ENCODE measurements at regions not wholly inside any gene's neighbourhood (a gene's known extent, or its start where the extent isn't known, plus 50 kb on each side); places are given as distances from the start of the nearest gene placed in this dataset.

DNA sequence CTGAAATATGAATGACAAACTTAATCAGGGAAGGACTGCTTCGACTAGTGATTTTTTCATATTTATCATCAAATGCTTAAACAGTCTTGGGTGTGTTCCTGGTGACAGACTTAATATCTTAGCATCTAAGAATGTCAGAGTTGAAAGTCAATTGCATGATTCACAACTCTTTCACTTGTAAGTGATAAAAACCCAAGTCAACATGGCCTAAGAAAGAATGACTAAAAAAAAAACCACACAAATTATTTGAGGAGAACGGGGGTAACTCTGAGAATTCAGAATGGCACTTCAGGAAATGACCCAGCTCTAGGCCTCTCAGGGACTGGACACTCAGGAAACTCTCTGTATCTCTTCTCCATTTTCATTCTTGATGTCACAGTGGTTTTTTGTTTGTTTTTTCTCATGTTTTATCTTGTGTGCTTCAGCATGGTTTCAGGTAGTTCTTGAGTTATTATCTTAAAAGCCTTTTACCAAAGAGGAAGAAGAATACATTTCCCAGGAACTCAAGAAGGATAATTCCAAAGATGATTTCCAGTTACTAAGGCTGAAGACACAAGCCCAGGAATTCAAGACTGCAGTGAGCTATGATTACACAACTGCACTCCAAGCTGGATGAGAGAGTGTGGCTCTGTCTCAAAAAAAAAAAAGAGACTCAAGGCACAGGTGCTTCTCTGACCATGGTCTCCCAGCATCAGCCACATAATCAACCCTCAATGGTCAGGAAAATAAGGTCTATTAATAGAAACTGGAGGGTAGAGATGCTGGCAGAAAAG lies 1697.8 kb upstream of the IGFBP7 start:
- H3K9me3 ChIP-seq (ENCODE audit: control insufficient read depth, insufficient read depth, low read depth, low read length), result no peaks in the 10 kb centered on the region
- ChIA-PET CTCF (no interaction called here), POLR2A (no interaction called here)
- H3K4me1 ChIP-seq (ENCODE audit: control insufficient read depth, insufficient read depth, low read length), result no peaks in the 10 kb centered on the region
- TF ChIP-seq ZNF548 (tag by site-specific recombination; IDR thresholded peaks at IDR 0.05), result no peak
- TF ChIP-seq ZNF214 (tag by site-specific recombination; IDR thresholded peaks at IDR 0.05; ENCODE audit: borderline replicate concordance), result no peak
- TF ChIP-seq ZNF530 (tag by site-specific recombination; IDR thresholded peaks at IDR 0.05; ENCODE audit: low read depth), result no peak
- TF ChIP-seq KLF7 (tag by site-specific recombination; IDR thresholded peaks at IDR 0.05; ENCODE audit: borderline replicate concordance), result no peak
- no peak for TF ChIP-seq ZNF404 (tag by site-specific recombination; IDR thresholded peaks at IDR 0.05)
- TF ChIP-seq ZBTB20 (tag by site-specific recombination; IDR thresholded peaks at IDR 0.05), result no peak
- TF ChIP-seq, protein P1, sequence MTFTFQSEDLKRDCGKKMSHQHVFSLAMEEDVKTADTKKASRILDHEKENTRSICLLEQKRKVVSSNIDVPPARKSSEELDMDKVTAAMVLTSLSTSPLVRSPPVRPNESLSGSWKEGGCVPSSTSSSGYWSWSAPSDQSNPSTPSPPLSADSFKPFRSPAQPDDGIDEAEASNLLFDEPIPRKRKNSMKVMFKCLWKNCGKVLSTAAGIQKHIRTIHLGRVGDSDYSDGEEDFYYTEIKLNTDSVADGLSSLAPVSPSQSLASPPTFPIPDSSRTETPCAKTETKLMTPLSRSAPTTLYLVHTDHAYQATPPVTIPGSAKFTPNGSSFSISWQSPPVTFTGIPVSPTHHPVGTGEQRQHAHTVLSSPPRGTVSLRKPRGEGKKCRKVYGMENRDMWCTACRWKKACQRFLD (tag by site-specific recombination; IDR thresholded peaks at IDR 0.05), result no peak
- TF ChIP-seq, protein P2, sequence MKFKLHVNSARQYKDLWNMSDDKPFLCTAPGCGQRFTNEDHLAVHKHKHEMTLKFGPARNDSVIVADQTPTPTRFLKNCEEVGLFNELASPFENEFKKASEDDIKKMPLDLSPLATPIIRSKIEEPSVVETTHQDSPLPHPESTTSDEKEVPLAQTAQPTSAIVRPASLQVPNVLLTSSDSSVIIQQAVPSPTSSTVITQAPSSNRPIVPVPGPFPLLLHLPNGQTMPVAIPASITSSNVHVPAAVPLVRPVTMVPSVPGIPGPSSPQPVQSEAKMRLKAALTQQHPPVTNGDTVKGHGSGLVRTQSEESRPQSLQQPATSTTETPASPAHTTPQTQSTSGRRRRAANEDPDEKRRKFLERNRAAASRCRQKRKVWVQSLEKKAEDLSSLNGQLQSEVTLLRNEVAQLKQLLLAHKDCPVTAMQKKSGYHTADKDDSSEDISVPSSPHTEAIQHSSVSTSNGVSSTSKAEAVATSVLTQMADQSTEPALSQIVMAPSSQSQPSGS (tag by site-specific recombination; IDR thresholded peaks at IDR 0.05; ENCODE audit: low read depth), result no peak
- no peak overlapping the region for H3K4me3 ChIP-seq (ENCODE audit: low read depth, low read length)
- H3K27ac ChIP-seq (ENCODE audit: extremely low read depth, low read depth, low read length), result no peak overlapping the region
- H3K36me3 ChIP-seq (ENCODE audit: control insufficient read depth in 2 of 2, insufficient read depth in 1 of 2, low read length in 2 of 2), result no peaks in the 10 kb centered on the region

DNA sequence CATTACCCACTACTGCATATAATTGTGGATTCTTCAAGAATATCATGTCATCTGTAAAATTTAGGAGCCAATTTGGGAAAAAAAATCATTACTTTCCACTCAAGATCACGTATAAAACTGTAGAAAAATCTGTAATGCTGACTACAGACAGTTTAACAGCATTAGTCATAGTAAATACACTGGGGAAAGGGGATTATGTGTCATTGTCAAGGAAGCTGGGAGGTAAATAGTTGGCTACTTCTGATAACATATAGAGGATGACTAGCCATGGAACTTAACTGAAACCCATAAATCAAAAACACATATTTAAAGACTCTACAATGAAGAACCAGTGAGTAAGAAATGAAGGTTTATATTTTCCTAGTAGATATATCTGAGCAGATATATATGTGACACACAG lies 1666.4 kb upstream of the IGFBP7 start:
- ChIA-PET CTCF (no interaction called here), POLR2A (no interaction called here)
- TF ChIP-seq GLI2 (tag by site-specific recombination; IDR thresholded peaks at IDR 0.05; ENCODE audit: borderline replicate concordance, low read depth), result no peak
- TF ChIP-seq ZNF585B (tag by site-specific recombination; IDR thresholded peaks at IDR 0.05), result no peak
- no peak for TF ChIP-seq RBAK (tag by site-specific recombination; IDR thresholded peaks at IDR 0.05)
- no peak for TF ChIP-seq ZFHX2 (tag by site-specific recombination; conservative IDR thresholded peaks at IDR 0.05)
- no peak for TF ChIP-seq ZNF677 (tag by site-specific recombination; IDR thresholded peaks at IDR 0.05)
- TF ChIP-seq SP3 (tag by site-specific recombination; IDR thresholded peaks at IDR 0.05), result no peak
- no peak for TF ChIP-seq ZNF560 (tag by site-specific recombination; IDR thresholded peaks at IDR 0.05; ENCODE audit: borderline replicate concordance)
- TF ChIP-seq ZNF138 (tag by site-specific recombination; IDR thresholded peaks at IDR 0.05; ENCODE audit: borderline replicate concordance), result no peak
- Histone ChIP-seq H3K4me3 (ENCODE audit: low read depth, low read length) (no peak overlapping the region), H3K36me3 (ENCODE audit: control insufficient read depth in 2 of 2, insufficient read depth in 1 of 2, low read length in 2 of 2) (no peaks in the 10 kb centered on the region), H3K4me1 (ENCODE audit: control insufficient read depth, insufficient read depth, low read length) (no peaks in the 10 kb centered on the region), H3K9me3 (ENCODE audit: control insufficient read depth, insufficient read depth, low read depth, low read length) (no peaks in the 10 kb centered on the region), H3K27ac (ENCODE audit: extremely low read depth, low read depth, low read length) (no peak overlapping the region)

DNA sequence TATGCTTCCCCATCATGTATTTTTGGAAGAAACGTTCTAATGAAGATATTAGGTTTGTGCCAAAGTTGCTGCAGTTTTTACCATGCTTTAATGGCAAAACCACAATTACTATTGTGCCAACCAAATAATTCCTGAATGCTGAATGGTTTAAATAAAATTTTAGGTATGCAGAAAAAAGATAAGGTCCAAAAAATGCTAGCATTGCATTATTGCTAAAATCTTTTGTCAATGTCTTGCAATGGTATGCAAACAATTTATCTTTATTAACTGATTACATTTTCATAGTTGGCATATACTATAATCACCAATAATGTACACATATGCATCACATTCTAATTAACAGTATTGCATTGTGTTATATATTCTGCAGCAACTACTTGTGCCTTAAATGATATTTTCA lies 1657.4 kb upstream of the IGFBP7 start:
- Histone ChIP-seq H3K27ac (ENCODE audit: extremely low read depth, low read depth, low read length) (no peak overlapping the region), H3K4me1 (ENCODE audit: control insufficient read depth, insufficient read depth, low read length) (no peaks in the 10 kb centered on the region), H3K9me3 (ENCODE audit: control insufficient read depth, insufficient read depth, low read depth, low read length) (no peaks in the 10 kb centered on the region), H3K36me3 (ENCODE audit: control insufficient read depth in 2 of 2, insufficient read depth in 1 of 2, low read length in 2 of 2) (no peaks in the 10 kb centered on the region), H3K4me3 (ENCODE audit: low read depth, low read length) (no peak overlapping the region)
- ChIA-PET CTCF (no interaction called here), POLR2A (no interaction called here)
- TF ChIP-seq, protein P3, sequence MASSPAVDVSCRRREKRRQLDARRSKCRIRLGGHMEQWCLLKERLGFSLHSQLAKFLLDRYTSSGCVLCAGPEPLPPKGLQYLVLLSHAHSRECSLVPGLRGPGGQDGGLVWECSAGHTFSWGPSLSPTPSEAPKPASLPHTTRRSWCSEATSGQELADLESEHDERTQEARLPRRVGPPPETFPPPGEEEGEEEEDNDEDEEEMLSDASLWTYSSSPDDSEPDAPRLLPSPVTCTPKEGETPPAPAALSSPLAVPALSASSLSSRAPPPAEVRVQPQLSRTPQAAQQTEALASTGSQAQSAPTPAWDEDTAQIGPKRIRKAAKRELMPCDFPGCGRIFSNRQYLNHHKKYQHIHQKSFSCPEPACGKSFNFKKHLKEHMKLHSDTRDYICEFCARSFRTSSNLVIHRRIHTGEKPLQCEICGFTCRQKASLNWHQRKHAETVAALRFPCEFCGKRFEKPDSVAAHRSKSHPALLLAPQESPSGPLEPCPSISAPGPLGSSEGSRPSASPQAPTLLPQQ (tag by site-specific recombination; IDR thresholded peaks at IDR 0.05), result no peak
- TF ChIP-seq ZNF426 (tag by site-specific recombination; IDR thresholded peaks at IDR 0.05) (no peak), ZNF660 (tag by site-specific recombination; IDR thresholded peaks at IDR 0.05) (no peak), BCL11B (tag by site-specific recombination; IDR thresholded peaks at IDR 0.05; ENCODE audit: low read depth) (no peak), PRDM1 (tag by site-specific recombination; IDR thresholded peaks at IDR 0.05) (no peak), ZEB2 (tag by site-specific recombination; IDR thresholded peaks at IDR 0.05) (no peak), EGR2 (tag by site-specific recombination; IDR thresholded peaks at IDR 0.05; ENCODE audit: low read depth) (no peak), ZNF175 (tag by site-specific recombination; IDR thresholded peaks at IDR 0.05) (no peak), GLIS1 (tag by site-specific recombination; IDR thresholded peaks at IDR 0.05) (no peak)
- TF ChIP-seq, protein P4, sequence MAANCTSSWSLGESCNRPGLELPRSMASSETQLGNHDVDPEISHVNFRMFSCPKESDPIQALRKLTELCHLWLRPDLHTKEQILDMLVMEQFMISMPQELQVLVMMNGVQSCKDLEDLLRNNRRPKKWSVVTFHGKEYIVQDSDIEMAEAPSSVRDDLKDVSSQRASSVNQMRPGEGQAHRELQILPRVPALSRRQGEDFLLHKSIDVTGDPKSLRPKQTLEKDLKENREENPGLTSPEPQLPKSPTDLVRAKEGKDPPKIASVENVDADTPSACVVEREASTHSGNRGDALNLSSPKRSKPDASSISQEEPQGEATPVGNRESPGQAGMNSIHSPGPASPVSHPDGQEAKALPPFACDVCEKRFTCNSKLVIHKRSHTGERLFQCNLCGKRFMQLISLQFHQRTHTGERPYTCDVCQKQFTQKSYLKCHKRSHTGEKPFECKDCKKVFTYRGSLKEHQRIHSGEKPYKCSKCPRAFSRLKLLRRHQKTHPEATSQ (tag by site-specific recombination; IDR thresholded peaks at IDR 0.05), result no peak
